D721Med (cell line): ENCODE measurements at regions not wholly inside any gene's neighbourhood (a gene's known extent, or its start where the extent isn't known, plus 50 kb on each side); places are given as distances from the start of the nearest gene placed in this dataset.
"Not testable (repeated sequence)": the region's sequence is repeated elsewhere in the genome, so short reads cannot be mapped to it uniquely, and the experiment has no call there.

Source experiments
- DNase-seq: peaks from one replicate; pipeline ENCODE4 v3.0.0; 2011; ENCODE audit warnings: low spot score; ENCODE audit not compliant: insufficient read length
- FAIRE-seq: peaks from 2 replicates; lab custom pipeline; 2011; peaks lifted over from hg19 to GRCh38; lab: Jason Lieb, UNC
- TF ChIP-seq, protein P1 (sequence below): IDR thresholded peaks from 2 replicates; pipeline ENCODE4 v1.5.1; 2012; ENCODE audit warnings: mild to moderate bottlenecking, control low read depth; ENCODE audit not compliant: insufficient read depth; ENCODE audit errors: missing control alignments

DNA sequence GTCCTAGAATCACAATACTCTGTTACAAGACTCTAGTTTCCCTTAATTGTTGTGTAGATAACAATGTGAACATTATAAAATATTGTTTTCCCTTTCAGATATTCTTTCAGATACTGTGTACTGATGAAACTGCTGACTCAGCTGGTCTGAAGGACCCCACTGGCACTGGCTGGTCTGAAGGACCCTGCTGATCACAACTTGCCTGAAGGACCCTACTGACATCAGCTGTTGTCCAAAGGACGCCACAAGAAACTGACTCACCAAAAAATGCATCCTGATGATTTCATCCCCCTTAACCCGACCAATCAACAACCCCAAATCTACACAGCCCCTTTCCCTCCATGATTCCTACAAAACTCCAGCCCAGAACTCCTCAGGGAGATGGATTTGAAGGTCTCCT lies 258.8 kb upstream of the GNPDA2 start:
- FAIRE-seq (no peak), DNase-seq (no peak)
- TF ChIP-seq, protein P1, sequence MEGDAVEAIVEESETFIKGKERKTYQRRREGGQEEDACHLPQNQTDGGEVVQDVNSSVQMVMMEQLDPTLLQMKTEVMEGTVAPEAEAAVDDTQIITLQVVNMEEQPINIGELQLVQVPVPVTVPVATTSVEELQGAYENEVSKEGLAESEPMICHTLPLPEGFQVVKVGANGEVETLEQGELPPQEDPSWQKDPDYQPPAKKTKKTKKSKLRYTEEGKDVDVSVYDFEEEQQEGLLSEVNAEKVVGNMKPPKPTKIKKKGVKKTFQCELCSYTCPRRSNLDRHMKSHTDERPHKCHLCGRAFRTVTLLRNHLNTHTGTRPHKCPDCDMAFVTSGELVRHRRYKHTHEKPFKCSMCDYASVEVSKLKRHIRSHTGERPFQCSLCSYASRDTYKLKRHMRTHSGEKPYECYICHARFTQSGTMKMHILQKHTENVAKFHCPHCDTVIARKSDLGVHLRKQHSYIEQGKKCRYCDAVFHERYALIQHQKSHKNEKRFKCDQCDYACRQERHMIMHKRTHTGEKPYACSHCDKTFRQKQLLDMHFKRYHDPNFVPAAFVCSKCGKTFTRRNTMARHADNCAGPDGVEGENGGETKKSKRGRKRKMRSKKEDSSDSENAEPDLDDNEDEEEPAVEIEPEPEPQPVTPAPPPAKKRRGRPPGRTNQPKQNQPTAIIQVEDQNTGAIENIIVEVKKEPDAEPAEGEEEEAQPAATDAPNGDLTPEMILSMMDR: no peak

- TF ChIP-seq, protein P1: no peak
- no peak for DNase-seq
- FAIRE-seq: no peak
Observed at GRCh38 chr4:44984083-44984482, 257.7 kb upstream of the GNPDA2 start.

- no peak for FAIRE-seq
- DNase-seq: no peak
- TF ChIP-seq, protein P1: no peak
Observed at GRCh38 chr4:44983083-44983482, 256.7 kb upstream of the GNPDA2 start.

GRCh38 chr4:44978020-44978419 lies 251.7 kb upstream of the GNPDA2 start:
- TF ChIP-seq, protein P1: no peak
- DNase-seq (no peak), FAIRE-seq (no peak)

- FAIRE-seq (peak; percentile 53), DNase-seq (no peak)
- TF ChIP-seq, protein P1: no peak
Observed at GRCh38 chr4:44965435-44966095, 239.2 kb upstream of the GNPDA2 start.

- FAIRE-seq, DNase-seq: not testable (repeated sequence)
Observed at GRCh38 chr4:44964086-44964485, 237.7 kb upstream of the GNPDA2 start.

DNA sequence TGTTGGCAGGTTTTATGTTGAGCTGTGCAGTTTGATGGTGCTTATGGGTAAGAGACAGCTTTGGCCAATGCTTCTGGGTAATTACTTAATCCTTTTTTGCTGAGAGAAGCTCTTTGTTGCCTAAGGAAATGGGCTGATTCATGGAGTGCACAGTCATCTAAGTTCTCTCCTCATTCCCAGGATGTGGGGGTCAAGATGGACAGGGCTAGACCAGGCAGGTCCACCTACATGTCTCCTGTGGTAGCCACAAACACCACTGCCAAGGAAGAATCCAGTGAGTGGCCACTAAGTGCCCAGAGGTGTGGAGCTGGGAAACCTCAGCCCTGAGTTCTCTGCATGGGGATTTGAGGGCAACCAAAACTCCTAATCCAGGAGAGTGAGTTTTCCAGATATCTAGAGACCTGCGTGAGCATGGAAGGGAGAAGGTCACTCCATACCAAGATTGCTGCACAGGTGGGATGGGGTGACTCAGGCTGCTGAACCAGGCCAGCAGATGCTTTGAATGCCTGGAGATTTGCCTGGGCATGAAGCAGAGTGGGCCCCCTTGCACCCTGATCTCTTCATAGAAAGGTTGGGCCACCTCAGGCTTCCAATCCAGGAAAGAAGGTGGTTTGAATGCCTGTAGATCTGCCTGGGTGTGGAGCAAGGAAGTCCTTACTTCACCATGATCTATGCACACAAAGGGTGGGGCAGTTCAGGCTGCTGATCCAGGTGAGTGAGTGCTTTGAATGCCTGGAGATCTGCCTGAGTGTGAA lies 234.8 kb upstream of the GNPDA2 start:
- no peak for FAIRE-seq

More for the DNA sequence above, 234.8 kb upstream of the GNPDA2 start:
- no peak for DNase-seq
- TF ChIP-seq, protein P1: no peak
